Epithelial cell of esophagus (primary cell): ENCODE measurements at regions not wholly inside any gene's neighbourhood (a gene's known extent, or its start where the extent isn't known, plus 50 kb on each side); places are given as distances from the start of the nearest gene placed in this dataset.
"Not testable (repeated sequence)": the region's sequence is repeated elsewhere in the genome, so short reads cannot be mapped to it uniquely, and the experiment has no call there.

Source experiments
- DNase-seq: peaks from one replicate; pipeline ENCODE4 v3.0.0; 2010; ENCODE audit warnings: low read depth
- H3K4me3 ChIP-seq: 2 replicates; pipeline ENCODE4 v1.5.1; 2011; ENCODE audit warnings: mild to moderate bottlenecking, low read length, control low read depth
- TF ChIP-seq, protein P1 (sequence below): IDR thresholded peaks from 2 replicates; pipeline ENCODE4 v1.5.1; 2011; ENCODE audit warnings: low read depth, mild to moderate bottlenecking, low read length, control low read depth, inconsistent platforms; ENCODE audit not compliant: insufficient read depth; ENCODE audit errors: missing control alignments

DNA sequence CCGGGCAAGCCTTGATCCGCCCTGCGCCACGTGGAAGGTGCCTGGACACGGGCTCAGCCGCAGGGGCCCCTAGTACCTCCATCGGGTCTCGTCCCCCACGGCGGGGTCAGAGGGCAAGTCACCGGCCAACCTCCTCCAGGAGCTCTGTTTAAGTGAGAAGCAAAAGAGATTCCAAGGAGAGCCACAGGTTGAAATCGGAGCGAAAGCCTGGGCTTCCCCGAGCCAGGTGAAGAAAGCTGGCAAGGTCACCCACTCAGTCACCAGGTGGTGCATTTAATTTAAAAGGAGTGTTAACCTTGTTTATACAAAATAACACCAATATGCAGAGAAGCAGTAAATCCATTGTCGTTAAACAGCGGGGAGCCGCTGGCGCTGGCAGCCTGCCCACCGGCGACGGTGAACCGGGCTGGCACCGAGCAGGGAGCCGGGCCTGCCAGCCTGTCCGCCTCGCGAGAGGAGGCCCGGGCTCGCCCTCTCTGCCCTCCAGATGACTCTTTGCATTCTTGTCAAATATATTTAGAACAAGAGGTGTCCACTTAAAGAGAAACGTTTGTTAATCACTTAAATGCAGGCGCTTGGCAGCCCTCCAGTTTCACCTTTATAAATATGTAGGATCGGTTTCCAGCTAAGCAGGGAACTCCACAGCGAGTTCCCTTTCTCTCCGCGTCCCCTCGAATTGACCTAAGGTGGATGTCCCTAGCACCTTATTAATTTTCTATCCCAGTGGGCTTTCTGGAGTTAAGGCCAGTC is 277.3 kb upstream of the NR2F2 start:
- DNase-seq, result peak; percentile 52
- H3K4me3 ChIP-seq, result peak overlapping the region; percentile 35
- TF ChIP-seq, protein P1, sequence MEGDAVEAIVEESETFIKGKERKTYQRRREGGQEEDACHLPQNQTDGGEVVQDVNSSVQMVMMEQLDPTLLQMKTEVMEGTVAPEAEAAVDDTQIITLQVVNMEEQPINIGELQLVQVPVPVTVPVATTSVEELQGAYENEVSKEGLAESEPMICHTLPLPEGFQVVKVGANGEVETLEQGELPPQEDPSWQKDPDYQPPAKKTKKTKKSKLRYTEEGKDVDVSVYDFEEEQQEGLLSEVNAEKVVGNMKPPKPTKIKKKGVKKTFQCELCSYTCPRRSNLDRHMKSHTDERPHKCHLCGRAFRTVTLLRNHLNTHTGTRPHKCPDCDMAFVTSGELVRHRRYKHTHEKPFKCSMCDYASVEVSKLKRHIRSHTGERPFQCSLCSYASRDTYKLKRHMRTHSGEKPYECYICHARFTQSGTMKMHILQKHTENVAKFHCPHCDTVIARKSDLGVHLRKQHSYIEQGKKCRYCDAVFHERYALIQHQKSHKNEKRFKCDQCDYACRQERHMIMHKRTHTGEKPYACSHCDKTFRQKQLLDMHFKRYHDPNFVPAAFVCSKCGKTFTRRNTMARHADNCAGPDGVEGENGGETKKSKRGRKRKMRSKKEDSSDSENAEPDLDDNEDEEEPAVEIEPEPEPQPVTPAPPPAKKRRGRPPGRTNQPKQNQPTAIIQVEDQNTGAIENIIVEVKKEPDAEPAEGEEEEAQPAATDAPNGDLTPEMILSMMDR, result no peak

DNA sequence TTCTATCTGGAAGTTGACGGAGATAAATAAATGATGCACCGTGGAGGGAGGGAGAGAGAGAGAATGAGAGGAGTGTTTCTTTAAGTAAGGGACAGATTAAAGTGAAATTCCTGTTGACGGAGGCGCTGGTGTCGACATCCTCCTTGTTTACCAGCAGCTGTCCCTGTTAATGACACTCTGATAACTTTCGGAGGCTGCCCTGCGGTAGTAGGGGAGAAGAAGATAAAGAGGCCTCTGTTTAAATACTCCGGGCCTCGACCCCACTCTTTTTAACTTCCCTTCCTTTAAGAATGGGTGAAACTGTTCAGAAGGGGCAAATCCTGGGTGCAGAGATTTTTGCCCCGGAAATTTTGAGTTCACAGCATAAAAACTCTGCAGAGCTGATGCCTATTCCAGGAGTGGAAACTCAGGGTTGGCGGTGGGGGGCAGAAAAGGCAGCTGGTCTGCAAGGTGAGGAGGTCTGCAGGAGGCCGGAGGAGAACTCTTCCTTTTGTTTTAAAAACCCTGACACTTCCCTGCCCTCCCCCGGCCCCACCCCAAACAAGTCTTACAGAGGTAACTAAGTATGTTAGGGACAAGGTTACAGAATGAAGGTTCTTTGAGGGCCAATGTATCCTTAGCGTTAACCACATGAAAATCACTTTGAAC is 276.6 kb upstream of the NR2F2 start:
- H3K4me3 ChIP-seq, result peak overlapping the region; percentile 35
- peak; percentile 44 for DNase-seq
- TF ChIP-seq, protein P1, result no peak

DNA sequence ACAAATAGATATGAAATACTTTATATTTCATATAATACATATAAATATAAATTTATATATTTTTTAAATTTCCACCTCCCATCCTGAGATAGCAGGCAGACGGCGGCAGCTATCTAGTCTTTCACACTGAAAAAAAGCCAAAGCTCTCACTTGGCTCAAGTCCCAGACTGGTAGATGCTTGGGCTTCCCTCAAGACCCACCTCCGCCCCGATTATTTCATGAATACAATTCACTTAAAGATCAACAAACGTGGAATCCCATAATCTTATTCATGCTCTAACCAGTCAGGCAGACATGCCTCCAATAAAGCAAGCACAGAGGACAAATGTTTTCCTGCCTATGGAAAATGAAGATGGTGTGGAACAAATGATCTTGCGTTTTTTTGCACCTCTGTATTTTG is 275.9 kb upstream of the NR2F2 start:
- DNase-seq, result no peak
- TF ChIP-seq, protein P1, result no peak
- H3K4me3 ChIP-seq, result no peak overlapping the region

DNA sequence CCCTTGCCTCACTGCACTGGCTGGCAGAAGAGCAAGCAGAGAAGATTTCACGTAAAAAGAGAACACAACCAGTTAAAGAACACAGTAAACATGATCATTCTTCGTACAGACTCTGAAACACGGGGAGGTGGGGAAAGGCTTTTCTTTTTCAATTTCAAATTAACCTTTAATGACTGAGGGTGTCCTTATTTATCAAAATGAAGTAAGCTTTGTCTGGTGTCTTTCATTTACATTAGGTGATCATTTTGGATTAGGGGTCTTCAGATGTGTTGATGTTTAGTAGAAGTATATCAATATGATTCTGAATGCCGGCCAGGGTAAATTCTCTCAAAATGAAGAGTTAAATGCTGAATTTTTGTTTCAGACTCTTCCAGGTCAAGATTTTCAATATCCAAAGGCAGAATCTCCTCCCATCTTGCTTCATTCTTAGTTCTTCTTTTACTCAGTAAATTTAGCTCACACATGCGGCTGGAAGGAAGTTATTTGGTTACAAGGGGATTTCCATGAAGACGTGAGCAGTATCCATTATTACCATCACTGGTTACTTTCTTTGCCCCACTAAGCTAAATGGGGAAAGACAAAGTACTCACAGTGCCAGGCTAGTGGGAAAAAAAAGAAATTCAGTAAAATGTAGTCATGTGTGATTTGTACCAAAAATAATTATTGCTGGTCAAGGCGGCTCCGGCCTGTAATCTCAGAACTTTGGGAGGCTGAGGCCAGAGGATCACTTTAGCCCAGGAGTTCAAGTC is 272.2 kb upstream of the NR2F2 start:
- H3K4me3 ChIP-seq, result no peak overlapping the region
- TF ChIP-seq, protein P1, result no peak
- DNase-seq, result no peak

DNA sequence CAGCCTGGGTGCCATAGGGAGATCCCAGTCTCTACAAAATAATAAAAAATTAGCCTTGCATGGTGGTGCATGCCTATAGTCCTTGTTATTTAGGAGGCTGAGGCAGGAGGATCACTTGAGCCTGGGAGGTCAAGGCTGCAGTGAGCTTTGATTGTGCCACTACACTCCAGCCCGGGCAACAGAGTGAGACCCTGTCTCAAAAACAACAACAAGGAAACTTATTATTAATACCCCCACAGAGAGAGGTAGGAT is 271.7 kb upstream of the NR2F2 start:
- DNase-seq, H3K4me3 ChIP-seq: not testable (repeated sequence)

DNA sequence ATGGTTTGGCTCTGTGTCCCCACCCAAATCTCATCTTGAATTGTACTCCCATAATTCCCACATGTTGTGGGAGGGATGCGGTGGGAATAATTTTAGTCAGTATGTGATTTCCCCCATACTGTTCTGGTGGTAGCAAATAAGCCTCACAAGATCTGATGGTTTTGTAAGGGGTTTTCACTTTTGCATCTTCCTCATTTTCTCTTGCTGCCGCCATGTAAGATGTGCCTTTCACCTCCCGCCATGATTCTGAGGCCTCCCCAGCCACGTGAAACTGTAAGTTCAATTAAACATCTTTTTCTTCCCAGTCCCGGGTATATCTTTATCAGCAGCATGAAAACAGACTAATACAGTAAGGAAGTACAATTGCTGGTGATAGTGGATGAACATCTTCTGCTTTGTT is 269.9 kb upstream of the NR2F2 start:
- DNase-seq, H3K4me3 ChIP-seq: not testable (repeated sequence)

DNA sequence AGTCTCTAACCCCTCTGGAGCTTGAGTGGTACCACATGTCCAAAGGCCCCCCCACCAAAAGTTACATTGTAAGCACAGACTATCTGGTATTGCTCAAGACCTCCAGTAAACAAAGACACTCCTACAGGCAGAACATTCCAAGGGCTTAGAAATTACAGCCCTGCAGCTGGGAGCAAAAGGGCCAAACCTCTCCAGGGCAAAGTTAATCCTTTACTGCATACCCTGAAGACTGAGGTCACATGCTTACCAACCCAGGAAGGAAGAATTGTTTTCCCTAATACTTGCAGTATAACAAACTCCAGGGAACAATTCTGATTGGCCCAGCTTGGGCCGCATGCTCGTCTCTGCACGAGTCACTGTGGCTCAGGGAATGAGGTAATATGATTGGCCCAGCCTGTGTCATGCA is 266.1 kb upstream of the NR2F2 start:
- H3K4me3 ChIP-seq, result no peak overlapping the region
- TF ChIP-seq, protein P1, result no peak
- DNase-seq, result no peak

DNA sequence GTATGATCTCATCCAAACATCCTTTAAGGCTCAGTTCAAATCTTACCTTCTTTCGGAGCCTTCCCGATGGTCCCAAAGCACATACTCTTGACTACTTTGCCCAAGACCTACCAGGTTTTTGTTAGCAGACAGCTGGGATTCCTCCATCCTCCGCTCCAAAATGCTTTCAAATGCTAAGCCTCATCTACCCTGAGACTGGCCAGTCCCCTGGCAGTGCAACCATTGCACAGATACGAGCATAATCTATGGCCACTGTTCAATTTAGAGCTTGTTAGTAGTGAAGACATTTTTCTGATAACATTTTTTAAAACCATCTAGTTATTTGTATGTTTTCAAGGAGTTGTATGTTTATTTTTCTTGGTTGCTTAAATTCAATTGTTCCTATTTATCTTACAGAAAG is 264.4 kb upstream of the NR2F2 start:
- DNase-seq, result no peak
- TF ChIP-seq, protein P1, result no peak
- H3K4me3 ChIP-seq, result no peak overlapping the region
